GM12891 (cell line): ENCODE measurements at regions not wholly inside any gene's neighbourhood (a gene's known extent, or its start where the extent isn't known, plus 50 kb on each side); places are given as distances from the start of the nearest gene placed in this dataset.

Experiments used
- PAX5 ChIP-seq: IDR thresholded peaks from 2 replicates; pipeline ENCODE4 v1.6.1; 2011; ENCODE audit warnings: low read length, moderate library complexity, mild to moderate bottlenecking; ENCODE audit not compliant: insufficient read depth, severe bottlenecking
- POLR2A ChIP-seq: IDR thresholded peaks from 2 replicates; pipeline ENCODE4 v1.6.1; 2011; ENCODE audit warnings: low read depth, low read length, control low read depth
- POLR2AphosphoS5 ChIP-seq: IDR thresholded peaks from 2 replicates; pipeline ENCODE4 v1.6.1; 2011; ENCODE audit warnings: low read depth, low read length, control low read depth
- TAF1 ChIP-seq: IDR thresholded peaks from 2 replicates; pipeline ENCODE4 v1.6.1; 2011; ENCODE audit warnings: low read depth, low read length, control low read depth

- no peak for TF ChIP-seq PAX5
- TF ChIP-seq POLR2AphosphoS5, result no peak
- no peak for TF ChIP-seq TAF1
- no peak for TF ChIP-seq POLR2A
Observed at GRCh38 chr6:2467929-2468600, 222.7 kb upstream of the GMDS start.
